SH-SY5Y (cell line): ENCODE measurements at regions not wholly inside any gene's neighbourhood (a gene's known extent, or its start where the extent isn't known, plus 50 kb on each side); places are given as distances from the start of the nearest gene placed in this dataset.

ENCODE experiments used
- GATA2 ChIP-seq: IDR thresholded peaks from 2 replicates; pipeline ENCODE4 v1.6.1; 2011; ENCODE audit warnings: mild to moderate bottlenecking, low read depth, low read length
- GATA3 ChIP-seq: IDR thresholded peaks from 2 replicates; pipeline ENCODE4 v1.6.1; 2011; ENCODE audit warnings: low read depth, mild to moderate bottlenecking, low read length, moderate library complexity

DNA sequence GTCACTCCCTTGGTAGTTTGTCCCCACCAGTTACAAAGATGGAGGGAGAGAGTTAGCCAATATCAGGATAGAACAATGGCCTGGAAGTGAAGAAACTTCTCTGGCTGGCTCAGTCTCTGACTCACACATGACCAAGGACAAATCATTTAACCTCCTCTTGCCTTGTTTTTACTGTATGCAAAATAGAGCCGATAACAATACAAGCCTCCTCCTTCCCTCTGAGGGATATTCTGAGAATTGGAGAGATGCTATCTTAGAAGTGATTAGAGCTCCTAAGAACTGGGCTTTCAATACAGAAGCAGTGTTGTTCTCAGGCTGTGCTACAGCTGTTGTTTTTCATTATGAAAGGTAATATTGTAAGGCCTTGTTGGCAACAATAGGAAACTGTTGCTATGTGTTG, 87.7 kb upstream of the EGR2 start:
- TF ChIP-seq GATA2: no peak
- TF ChIP-seq GATA3: no peak
